Left kidney (tissue), 1 donor: ENCODE measurements at regions not wholly inside any gene's neighbourhood (a gene's known extent, or its start where the extent isn't known, plus 50 kb on each side); places are given as distances from the start of the nearest gene placed in this dataset.
"Not testable (repeated sequence)": the region's sequence is repeated elsewhere in the genome, so short reads cannot be mapped to it uniquely, and the experiment has no call there.

Experiments
- DNase-seq: peaks from one replicate; pipeline ENCODE4 v3.0.0-alpha.2; 2013

GRCh38 chr12:34406228-34406995, 384.1 kb downstream of the ALG10 start:
- DNase-seq = no peak

GRCh38 chr12:34406996-34407300, 384.7 kb downstream of the ALG10 start:
- DNase-seq = no peak

GRCh38 chr12:34407813-34408212, 385.5 kb downstream of the ALG10 start:
- no peak for DNase-seq

- not testable (repeated sequence) for DNase-seq
These were observed 409.2 kb downstream of the ALG10 start for GRCh38 chr12:34431509-34431908.
